Stimulated activated memory B cell treated with anti-CD40 and anti-IgM and Interleukin-4, amounts not matched to agents 10 μg/mL and 1 μg/mL and 100 μg/mL, for 72 hours (primary cell): ENCODE measurements at regions not wholly inside any gene's neighbourhood (a gene's known extent, or its start where the extent isn't known, plus 50 kb on each side); places are given as distances from the start of the nearest gene placed in this dataset.
"Not testable (repeated sequence)": the region's sequence is repeated elsewhere in the genome, so short reads cannot be mapped to it uniquely, and the experiment has no call there.

ENCODE experiments used
- ATAC-seq: fragments of 150-1000 bp; cut with Tn5 transposase; 2 replicates; pipeline ENCODE4 v1.10.0; 2021
- H3K27ac Mint-ChIP-seq: one replicate; pipeline ENCODE4 v1.8.0; 2022; ENCODE audit warnings: mild to moderate bottlenecking, mixed read lengths
- H3K27me3 Mint-ChIP-seq: one replicate; pipeline ENCODE4 v1.8.0; 2022; ENCODE audit warnings: mixed read lengths
- H3K36me3 Mint-ChIP-seq: one replicate; pipeline ENCODE4 v1.8.0; 2022; ENCODE audit warnings: mixed read lengths
- H3K4me1 Mint-ChIP-seq: one replicate; pipeline ENCODE4 v1.8.0; 2022; ENCODE audit warnings: mixed read lengths
- H3K4me3 Mint-ChIP-seq: one replicate; pipeline ENCODE4 v1.8.0; 2022; ENCODE audit warnings: mild to moderate bottlenecking, moderate library complexity, mixed read lengths
- H3K9me3 Mint-ChIP-seq: one replicate; pipeline ENCODE4 v1.8.0; 2022; ENCODE audit warnings: mixed read lengths

DNA sequence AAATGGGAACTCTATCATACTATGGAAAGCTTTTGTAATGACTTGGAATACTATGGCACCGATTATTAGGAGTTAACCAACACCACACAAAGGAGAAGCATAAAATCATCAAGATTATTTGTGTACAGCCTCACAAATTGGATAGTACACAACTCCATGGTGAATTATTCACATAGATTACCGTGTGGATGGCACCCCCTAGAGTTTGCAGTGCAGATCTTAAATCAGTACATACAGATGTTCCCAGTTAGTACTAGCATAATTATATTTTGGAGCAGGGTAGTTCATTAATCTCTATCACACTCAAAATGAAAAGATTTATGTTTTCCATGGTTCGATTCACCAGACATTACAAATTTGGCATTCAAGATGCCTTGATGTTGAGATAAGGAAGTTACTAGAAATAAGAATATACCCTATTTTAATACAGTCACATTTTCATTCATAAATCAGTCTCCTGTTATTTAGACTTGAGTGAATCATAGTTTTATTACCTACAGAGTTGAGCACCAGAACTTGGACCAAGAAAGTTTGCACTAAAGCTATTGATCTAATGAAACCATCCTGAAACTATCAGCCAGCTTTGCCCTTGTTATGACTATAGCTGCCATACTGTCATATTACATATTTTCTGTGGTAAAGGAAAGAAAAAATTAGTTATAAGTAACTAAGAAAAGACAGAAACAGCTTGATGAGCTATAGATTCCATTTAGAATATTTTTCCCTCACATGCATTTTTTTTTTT, 531.8 kb downstream of the GLUD2 start:
- no peaks in the 10 kb centered on the region for H3K36me3 Mint-ChIP-seq
- ATAC-seq, result no peak
- no peaks in the 10 kb centered on the region for H3K27me3 Mint-ChIP-seq
- no peak overlapping the region for H3K4me3 Mint-ChIP-seq
- no peak overlapping the region for H3K27ac Mint-ChIP-seq
- H3K9me3 Mint-ChIP-seq, result peaks cover 2% of the 10 kb centered on the region
- H3K4me1 Mint-ChIP-seq, result no peaks in the 10 kb centered on the region

DNA sequence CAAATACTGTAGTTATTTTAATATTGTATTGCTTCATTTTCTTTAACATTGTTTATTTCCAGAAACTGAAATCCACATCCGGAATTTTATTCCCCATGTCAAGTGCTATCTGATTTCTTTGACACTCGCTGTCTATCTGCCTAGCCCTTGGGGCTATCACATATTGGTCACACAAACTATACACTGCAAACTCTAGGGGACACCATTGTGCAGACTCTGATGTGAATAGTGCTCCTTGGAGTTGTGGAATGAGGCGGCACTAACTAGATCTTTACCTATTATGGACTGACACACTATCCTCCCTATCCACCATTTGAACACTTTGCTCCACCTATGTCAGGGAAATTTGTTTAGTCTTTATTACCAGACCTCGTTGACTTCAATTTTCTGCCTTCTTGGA, 534.5 kb downstream of the GLUD2 start:
- no peaks in the 10 kb centered on the region for H3K27me3 Mint-ChIP-seq

DNA sequence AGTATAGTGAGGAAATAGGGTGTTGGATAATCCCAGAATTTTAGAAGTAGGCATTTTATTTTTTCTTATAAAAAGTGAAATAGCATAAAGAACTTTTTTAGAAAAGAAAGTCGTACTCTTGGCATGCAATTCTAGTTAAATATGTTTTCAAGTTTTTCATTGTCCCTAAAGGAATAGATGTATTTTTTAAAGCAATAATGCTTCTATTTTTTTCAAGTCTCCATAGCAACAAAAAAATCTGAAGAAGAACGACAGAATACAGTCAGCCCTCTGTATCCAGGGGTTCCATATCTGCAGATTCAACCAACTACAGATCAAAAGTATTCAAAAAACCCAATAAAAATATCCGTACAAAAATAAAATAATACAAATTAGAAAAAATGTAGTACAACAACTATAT, 538.2 kb downstream of the GLUD2 start:
- Mint-ChIP-seq H3K27ac (no peak overlapping the region), H3K4me1 (no peaks in the 10 kb centered on the region), H3K4me3 (no peak overlapping the region), H3K36me3 (no peaks in the 10 kb centered on the region), H3K27me3 (no peaks in the 10 kb centered on the region), H3K9me3 (no peaks in the 10 kb centered on the region)
- no peak for ATAC-seq

More for the DNA sequence above, 534.5 kb downstream of the GLUD2 start:
- H3K4me3 Mint-ChIP-seq, result no peak overlapping the region
- no peak for ATAC-seq
- no peaks in the 10 kb centered on the region for H3K4me1 Mint-ChIP-seq
- no peaks in the 10 kb centered on the region for H3K36me3 Mint-ChIP-seq
- no peak overlapping the region for H3K27ac Mint-ChIP-seq
- H3K9me3 Mint-ChIP-seq, result no peaks in the 10 kb centered on the region

GRCh38 chrX:121592884-121593283, 545.5 kb downstream of the GLUD2 start:
- Mint-ChIP-seq H3K27ac (no peak overlapping the region), H3K9me3 (no peaks in the 10 kb centered on the region), H3K27me3 (no peaks in the 10 kb centered on the region), H3K4me3 (no peak overlapping the region), H3K36me3 (no peaks in the 10 kb centered on the region), H3K4me1 (no peaks in the 10 kb centered on the region)
- no peak for ATAC-seq

GRCh38 chrX:121598356-121598755, 550.9 kb downstream of the GLUD2 start:
- ATAC-seq, result no peak
- H3K27me3 Mint-ChIP-seq, result no peaks in the 10 kb centered on the region
- H3K36me3 Mint-ChIP-seq, result no peaks in the 10 kb centered on the region
- H3K27ac Mint-ChIP-seq, result no peak overlapping the region
- H3K4me1 Mint-ChIP-seq, result no peaks in the 10 kb centered on the region
- H3K4me3 Mint-ChIP-seq, result no peak overlapping the region
- H3K9me3 Mint-ChIP-seq, result no peaks in the 10 kb centered on the region

- Mint-ChIP-seq H3K4me1 (no peaks in the 10 kb centered on the region), H3K9me3 (no peaks in the 10 kb centered on the region), H3K36me3 (no peaks in the 10 kb centered on the region), H3K27me3 (no peaks in the 10 kb centered on the region), H3K4me3 (no peak overlapping the region), H3K27ac (no peak overlapping the region)
- ATAC-seq, result no peak
These were observed 587.7 kb downstream of the GLUD2 start for GRCh38 chrX:121635141-121635540.

- H3K9me3 Mint-ChIP-seq, result no peaks in the 10 kb centered on the region
- H3K27ac Mint-ChIP-seq, result no peak overlapping the region
- H3K4me1 Mint-ChIP-seq, result no peaks in the 10 kb centered on the region
- no peak overlapping the region for H3K4me3 Mint-ChIP-seq
- ATAC-seq, result no peak
- no peaks in the 10 kb centered on the region for H3K36me3 Mint-ChIP-seq
- H3K27me3 Mint-ChIP-seq, result no peaks in the 10 kb centered on the region
These were observed 592.4 kb downstream of the GLUD2 start for GRCh38 chrX:121639781-121640180.

GRCh38 chrX:121641560-121641959, 594.1 kb downstream of the GLUD2 start:
- Mint-ChIP-seq H3K36me3 (no peaks in the 10 kb centered on the region), H3K4me3 (no peak overlapping the region), H3K27me3 (no peaks in the 10 kb centered on the region), H3K4me1 (no peaks in the 10 kb centered on the region), H3K27ac (no peak overlapping the region), H3K9me3 (no peaks in the 10 kb centered on the region)
- ATAC-seq, result no peak

GRCh38 chrX:121642415-121642814, 595.0 kb downstream of the GLUD2 start:
- Mint-ChIP-seq H3K4me3 (no peak overlapping the region), H3K36me3 (no peaks in the 10 kb centered on the region), H3K9me3 (no peaks in the 10 kb centered on the region), H3K27ac (no peak overlapping the region), H3K27me3 (no peaks in the 10 kb centered on the region), H3K4me1 (no peaks in the 10 kb centered on the region)
- no peak for ATAC-seq

DNA sequence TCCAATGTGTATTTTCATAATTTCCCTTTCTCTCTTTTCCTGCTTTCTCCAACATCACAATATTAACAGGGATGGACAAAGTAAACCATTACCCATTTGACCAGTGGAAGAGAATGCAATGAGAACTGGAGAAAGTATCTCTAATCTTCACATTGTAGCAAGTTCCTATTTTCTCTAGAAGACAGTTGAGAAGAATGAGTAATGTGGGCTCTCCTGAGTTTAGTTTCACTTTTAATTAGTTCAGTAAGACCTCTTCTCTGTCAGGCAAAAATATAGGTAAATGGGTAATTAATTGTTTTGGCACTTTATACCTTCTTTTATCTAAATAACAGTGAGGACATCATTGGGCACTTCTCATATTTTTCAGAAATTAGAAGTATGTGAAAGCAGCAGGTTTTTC, 602.0 kb downstream of the GLUD2 start:
- ATAC-seq, result no peak
- Mint-ChIP-seq H3K9me3 (no peaks in the 10 kb centered on the region), H3K4me3 (no peak overlapping the region), H3K36me3 (no peaks in the 10 kb centered on the region), H3K27ac (no peak overlapping the region), H3K27me3 (no peaks in the 10 kb centered on the region), H3K4me1 (no peaks in the 10 kb centered on the region)

GRCh38 chrX:121655276-121655675, 607.9 kb downstream of the GLUD2 start:
- no peak overlapping the region for H3K4me3 Mint-ChIP-seq
- no peak for ATAC-seq
- H3K9me3 Mint-ChIP-seq, result no peaks in the 10 kb centered on the region
- no peaks in the 10 kb centered on the region for H3K36me3 Mint-ChIP-seq
- H3K27me3 Mint-ChIP-seq, result no peaks in the 10 kb centered on the region
- no peak overlapping the region for H3K27ac Mint-ChIP-seq
- H3K4me1 Mint-ChIP-seq, result no peaks in the 10 kb centered on the region

DNA sequence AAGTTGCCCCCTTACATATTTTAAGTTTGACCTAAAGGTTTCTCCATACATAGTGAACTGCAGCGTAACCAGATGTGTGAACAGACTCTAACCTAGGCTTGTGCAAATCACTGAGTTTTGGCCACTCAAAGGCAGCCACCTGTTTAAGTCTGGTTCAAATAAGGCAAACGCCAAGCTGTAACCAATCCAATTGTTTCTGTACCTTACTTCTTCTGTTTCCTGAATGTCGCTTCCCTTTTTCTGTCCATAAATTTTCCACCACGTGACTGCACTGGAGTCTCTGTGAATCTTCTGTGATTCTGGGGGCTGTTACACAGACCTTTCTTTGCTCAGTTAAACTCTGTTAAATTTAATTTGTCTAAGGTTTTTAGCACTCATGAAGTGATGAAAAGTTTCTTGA, 618.8 kb downstream of the GLUD2 start:
- no peak for ATAC-seq

GRCh38 chrX:121671649-121672048, 624.2 kb downstream of the GLUD2 start:
- Mint-ChIP-seq H3K9me3 (peaks cover 6% of the 10 kb centered on the region), H3K27ac (no peak overlapping the region), H3K4me1 (no peaks in the 10 kb centered on the region), H3K27me3 (no peaks in the 10 kb centered on the region), H3K36me3 (no peaks in the 10 kb centered on the region), H3K4me3 (no peak overlapping the region)
- ATAC-seq, result no peak

More for the DNA sequence above, 618.8 kb downstream of the GLUD2 start:
- H3K4me3 Mint-ChIP-seq, result no peak overlapping the region
- H3K27ac Mint-ChIP-seq, result no peak overlapping the region
- no peaks in the 10 kb centered on the region for H3K36me3 Mint-ChIP-seq
- H3K9me3 Mint-ChIP-seq, result peaks cover 2% of the 10 kb centered on the region
- H3K27me3 Mint-ChIP-seq, result no peaks in the 10 kb centered on the region
- H3K4me1 Mint-ChIP-seq, result no peaks in the 10 kb centered on the region

GRCh38 chrX:121709236-121709635, 661.8 kb downstream of the GLUD2 start:
- H3K36me3 Mint-ChIP-seq, H3K4me3 Mint-ChIP-seq, H3K9me3 Mint-ChIP-seq, H3K27ac Mint-ChIP-seq, H3K27me3 Mint-ChIP-seq, ATAC-seq, H3K4me1 Mint-ChIP-seq: not testable (repeated sequence)

DNA sequence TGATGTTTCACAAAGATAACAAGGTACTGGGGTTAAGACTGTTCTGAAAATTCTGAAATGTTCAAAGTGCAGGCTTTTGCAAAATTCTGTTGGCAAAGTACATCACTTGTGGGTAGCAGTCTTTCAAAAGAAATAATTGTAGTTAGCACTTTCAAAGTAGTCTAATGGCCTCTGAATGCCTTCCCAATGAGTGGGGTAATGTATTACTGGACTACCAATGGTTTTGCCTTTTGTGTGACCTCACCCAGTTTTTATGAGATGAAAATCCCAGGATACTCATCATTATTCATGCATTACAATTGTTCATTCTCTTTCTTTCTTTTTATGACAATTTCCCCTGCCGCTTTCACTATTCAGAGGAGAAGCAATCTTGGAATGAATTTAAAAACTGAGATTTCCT, 686.1 kb downstream of the GLUD2 start:
- ATAC-seq, result no peak
- Mint-ChIP-seq H3K27ac (no peak overlapping the region), H3K4me1 (no peaks in the 10 kb centered on the region), H3K27me3 (no peaks in the 10 kb centered on the region), H3K36me3 (no peaks in the 10 kb centered on the region), H3K4me3 (no peak overlapping the region), H3K9me3 (no peaks in the 10 kb centered on the region)

DNA sequence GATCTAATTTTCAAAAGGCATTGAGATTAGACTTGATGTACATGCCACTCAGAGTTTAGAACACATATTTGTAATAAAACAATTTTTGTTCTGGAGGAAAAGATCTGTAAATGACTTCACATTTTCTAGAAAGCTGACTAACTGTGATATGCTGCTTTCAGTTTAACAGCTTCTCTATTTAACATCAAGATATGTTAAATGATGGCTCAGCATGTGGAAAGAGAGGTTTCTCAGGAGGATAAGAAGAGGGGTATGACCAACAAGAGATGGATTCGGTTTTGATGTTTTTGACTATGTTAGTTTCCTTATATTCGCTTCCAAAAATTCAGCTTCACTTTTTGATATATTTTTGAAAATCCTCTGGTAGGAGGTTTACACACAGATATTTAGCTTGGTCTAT, 698.7 kb downstream of the GLUD2 start:
- Mint-ChIP-seq H3K27me3 (no peaks in the 10 kb centered on the region), H3K9me3 (no peaks in the 10 kb centered on the region), H3K4me1 (no peaks in the 10 kb centered on the region), H3K27ac (no peak overlapping the region), H3K4me3 (no peak overlapping the region), H3K36me3 (no peaks in the 10 kb centered on the region)
- ATAC-seq, result no peak

DNA sequence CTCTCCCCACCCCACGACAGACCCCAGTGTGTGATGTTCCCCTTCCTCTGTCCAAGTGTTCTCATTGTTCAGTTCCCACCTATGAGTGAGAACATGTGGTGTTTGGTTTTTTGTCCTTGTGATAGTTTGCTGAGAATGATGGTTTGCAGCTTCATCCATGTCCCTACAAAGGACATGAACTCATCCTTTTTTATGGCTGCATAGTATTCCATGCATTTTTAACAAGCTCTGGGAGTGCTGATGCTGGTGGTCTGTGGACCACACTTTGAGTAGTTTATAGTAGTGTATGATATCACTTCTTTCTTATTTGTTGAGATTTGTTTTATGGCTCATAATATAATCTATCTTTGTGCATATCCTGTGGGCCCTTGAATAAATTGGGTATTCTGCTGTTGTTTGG, 706.2 kb downstream of the GLUD2 start:
- H3K36me3 Mint-ChIP-seq, ATAC-seq, H3K27ac Mint-ChIP-seq, H3K27me3 Mint-ChIP-seq, H3K4me3 Mint-ChIP-seq, H3K4me1 Mint-ChIP-seq, H3K9me3 Mint-ChIP-seq: not testable (repeated sequence)
